Limb (tissue), 2 donors: ENCODE measurements at regions not wholly inside any gene's neighbourhood (a gene's known extent, or its start where the extent isn't known, plus 50 kb on each side); places are given as distances from the start of the nearest gene placed in this dataset.

ENCODE experiments used
- DNase-seq, 2 donors: peaks; one replicate each; pipeline ENCODE4 v3.0.0-alpha.2; 2016; ENCODE audit errors: extremely low spot score in 2 of 2

DNA sequence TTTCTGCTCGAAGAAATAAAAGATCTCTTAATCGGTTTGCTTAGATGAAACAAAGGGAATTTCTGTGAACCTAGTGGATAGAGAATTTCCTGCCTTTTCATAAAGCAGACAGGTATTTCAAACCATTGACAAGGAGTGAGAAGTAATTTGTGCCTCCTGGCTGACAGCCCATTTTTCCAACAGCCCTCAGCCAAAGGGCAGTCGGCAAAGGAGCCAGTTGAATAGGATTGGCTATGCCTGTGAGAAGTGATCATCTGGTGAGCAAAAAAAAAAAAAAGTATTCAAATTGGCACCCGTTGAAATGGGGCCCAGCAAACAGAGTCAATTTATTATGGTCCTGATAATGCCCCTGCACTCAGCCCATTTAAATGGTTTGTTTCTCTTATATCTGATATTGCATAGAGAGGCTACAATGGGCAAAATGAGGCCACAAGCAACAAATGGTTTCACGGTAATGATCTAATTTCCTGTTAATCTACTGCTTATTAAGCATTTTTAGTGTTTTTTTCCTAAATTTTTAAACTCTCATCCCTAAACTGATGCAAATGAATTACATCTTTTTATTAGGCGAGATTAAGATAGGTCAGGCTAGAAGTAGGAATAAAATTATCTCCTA is 477.5 kb downstream of the NUF2 start:
- no peak for DNase-seq

DNA sequence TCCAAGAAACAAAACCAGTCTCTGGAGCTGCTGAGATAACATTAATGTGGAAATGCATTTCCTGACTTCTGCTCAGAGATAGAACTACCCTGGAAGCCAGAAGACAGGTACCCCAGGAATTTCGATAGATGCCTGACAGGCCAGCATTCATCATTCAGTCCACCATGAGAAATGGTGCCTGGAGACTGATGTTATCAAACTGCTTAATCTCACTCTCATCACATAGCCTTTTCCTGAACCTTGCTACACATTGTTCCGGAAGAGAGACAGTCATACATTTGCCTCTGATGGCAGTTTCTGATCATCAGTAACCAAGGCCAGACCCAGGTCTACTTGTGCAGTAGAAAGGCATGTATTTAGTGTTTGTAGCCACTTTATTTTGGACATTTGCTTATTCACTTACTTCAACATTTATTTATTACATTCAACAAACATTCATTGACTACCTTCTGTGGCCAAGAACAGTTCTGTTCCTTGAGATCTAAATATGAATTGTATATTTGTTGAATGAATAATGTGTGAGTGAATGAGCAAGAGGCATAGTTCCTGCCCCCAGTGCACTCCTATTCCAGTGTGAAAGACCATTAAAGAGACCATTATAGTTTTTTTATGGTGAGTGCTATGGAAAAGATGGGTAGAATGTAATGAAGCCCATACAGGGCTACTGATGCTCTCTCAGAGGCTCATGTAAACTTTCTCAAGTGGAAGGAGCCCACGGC is 485.7 kb downstream of the NUF2 start:
- DNase-seq: no peak

- no peak for DNase-seq
Observed at GRCh38 chr1:163813251-163813650, 491.5 kb downstream of the NUF2 start.

DNA sequence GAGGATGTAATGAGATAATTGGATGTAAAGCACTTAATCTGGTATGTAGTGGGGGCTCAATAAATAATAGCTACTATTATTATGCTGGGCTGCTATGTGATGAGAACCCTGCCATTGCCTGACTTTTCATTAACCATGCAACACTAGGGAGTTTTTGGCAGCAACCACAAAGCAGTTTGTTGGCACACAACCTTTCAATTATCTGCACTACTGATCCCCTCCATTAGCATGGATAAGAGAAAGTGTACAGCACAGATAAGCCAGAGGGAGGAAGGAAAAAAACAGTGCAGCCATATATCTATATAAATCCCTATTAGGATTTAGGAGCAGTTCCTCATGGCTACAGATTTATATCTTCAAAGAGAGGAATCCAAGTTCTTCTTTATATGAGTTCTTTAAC is 498.5 kb downstream of the NUF2 start:
- DNase-seq: no peak

GRCh38 chr1:163820766-163821165 is 499.0 kb downstream of the NUF2 start:
- no peak for DNase-seq

- no peak for DNase-seq
Observed at GRCh38 chr1:163821679-163822078, 499.9 kb downstream of the NUF2 start.

DNA sequence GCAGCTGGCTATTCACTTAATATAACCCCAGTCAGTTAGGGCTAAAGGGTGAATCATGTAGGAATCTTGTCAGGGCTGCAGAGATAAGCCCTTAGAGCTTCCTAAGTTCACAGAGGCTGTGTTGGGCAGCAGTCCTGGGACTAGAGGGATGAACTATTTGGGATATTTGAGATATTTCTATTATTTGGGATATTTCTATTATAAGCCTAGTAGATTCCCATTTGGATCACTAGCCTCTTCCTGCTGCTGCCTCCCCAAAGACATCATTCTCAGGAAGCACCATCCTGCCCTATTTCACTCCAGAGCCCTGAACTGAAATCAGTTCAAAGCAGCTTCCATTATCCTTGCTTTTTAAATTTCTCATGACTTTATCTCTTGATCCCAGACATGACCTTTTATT is 501.3 kb downstream of the NUF2 start:
- DNase-seq: no peak

DNA sequence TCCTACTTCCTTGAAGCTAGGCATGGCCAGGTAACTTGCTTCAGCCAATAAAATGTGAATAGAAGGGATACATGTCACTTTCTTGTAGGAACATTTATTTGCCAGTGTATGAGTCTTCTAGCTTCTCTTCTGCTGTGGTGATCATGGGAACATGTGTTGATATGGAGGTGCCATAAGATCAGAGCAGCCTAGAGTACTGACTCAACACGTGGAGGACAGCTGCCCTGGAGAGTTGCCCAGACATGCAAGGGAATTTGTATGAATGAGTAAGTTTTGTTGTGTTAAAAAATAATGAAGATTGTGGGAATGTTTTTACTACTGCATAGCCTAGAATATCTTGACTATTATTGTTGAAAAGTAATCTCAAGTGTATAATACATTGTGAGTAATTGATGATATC is 502.3 kb downstream of the NUF2 start:
- no peak for DNase-seq

DNA sequence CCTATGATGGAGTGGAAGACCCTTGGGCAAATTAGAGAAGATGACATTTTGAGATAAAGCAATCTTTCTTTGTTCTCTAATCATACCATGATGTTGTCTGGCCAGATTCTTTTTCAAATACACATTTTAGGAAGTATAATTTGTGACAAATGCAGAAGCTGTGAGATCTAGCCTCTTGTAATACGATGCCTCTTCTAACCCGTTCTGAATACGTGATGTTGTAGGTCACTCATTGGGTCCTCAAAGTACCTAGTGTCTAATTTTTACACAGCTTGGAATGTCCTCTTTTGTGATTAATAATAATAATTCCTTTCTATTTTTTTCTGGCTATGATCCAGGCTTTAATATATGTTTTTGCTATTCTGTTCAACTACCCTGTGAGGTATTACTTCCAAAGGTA is 502.7 kb downstream of the NUF2 start:
- DNase-seq: no peak

DNA sequence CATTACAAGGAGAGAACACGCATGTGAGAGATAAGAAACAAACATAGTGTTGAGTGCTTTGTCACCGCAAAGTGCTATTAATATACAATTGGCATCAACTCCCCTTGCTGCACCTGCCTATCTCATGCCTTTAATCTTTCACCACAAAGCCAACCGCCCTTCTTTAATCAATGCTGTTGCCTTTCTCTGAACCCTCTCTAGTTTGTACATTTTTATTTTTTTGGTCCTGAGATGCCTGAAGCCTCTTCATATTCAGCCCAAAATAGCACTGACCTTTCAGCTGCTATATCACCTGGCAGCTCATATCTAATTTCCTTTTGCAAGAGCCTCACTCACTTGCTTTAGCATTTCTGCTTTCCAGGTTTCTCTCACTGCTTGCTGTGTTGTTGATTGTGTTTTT is 504.7 kb downstream of the NUF2 start:
- DNase-seq: no peak

DNA sequence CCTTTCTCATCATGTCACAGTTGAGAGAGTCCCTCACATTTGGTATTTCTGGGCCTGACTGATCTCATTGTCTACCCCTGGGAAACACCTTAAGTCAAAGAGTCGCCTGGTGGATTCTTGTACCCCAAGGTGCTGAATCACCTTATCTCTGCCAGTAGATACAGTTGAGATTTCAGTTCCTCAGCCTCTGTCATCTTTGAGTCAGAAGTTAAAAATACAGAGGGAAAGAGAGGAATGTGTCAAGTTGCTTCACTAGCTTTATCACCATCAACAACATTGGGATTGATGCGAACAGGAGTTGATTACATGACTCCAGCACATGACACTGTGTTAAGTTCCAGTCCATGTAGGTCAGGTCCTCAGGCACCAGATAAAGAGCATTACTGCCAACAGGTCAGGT is 513.0 kb downstream of the NUF2 start:
- no peak for DNase-seq

GRCh38 chr1:163836481-163836880 is 514.7 kb downstream of the NUF2 start:
- no peak for DNase-seq

DNA sequence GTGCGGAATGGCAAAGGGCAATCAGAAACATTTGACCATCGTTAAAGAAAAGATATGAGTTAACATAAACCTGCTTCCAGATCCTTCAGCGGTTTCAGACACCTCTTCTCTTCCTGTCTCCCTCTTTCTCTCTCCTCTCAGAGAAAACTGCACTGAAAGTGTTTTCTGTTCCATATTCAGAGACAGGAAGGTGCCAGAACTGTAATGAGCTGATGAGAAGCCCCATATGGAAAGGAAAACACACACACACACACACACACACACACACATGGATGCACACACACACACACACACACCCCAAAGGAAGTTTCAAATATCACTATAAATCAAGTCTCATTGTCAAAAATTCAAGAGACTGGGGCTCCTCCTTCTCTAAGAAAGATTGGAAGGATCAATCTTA is 515.5 kb downstream of the NUF2 start:
- no peak for DNase-seq

DNA sequence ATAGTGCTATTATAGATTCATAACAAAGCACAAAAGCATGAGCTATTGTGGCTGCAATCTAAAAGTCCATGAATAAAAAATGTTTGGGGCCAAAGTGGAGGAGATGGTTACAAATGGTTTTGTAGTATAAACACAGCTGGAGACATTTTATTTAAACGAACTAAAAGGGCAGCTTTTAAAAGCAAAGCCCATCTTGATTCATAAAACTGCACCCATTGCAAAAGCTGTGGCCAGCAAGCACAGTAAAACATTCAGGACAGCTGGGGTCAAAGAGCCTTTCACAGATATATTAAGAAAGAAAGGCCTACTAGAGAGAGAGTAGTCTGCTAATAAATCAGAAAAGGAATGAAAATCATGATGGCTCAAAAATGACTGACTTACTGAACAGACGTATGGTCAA is 520.8 kb downstream of the NUF2 start:
- no peak for DNase-seq

- no peak for DNase-seq
Observed at GRCh38 chr1:163844459-163844858, 522.7 kb downstream of the NUF2 start.

GRCh38 chr1:163845279-163845678 is 523.5 kb downstream of the NUF2 start:
- DNase-seq: no peak

- no peak for DNase-seq
Observed at GRCh38 chr1:163863731-163864130, 542.0 kb downstream of the NUF2 start.

- DNase-seq: no peak
Observed at GRCh38 chr1:163864207-163864606, 542.5 kb downstream of the NUF2 start.

GRCh38 chr1:163866564-163866963 is 544.8 kb downstream of the NUF2 start:
- no peak for DNase-seq

DNA sequence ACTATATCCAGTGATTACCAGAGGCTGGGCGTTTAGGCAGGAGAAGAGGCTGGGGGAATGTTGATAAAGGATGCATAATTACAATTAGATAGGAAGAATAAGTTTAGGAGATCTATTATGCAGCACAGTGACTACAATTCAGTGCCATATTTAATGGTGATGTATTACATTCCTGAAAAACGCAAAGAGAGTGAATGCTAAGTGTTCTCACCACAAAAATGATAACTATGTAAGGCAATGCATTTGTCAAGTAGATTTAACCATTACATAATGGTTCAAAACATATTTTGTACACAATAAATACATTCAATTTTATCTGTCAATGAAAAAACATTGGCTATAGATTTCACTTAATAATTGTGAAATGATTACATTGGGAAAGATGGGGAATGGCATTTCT is 548.9 kb downstream of the NUF2 start:
- DNase-seq: no peak

DNA sequence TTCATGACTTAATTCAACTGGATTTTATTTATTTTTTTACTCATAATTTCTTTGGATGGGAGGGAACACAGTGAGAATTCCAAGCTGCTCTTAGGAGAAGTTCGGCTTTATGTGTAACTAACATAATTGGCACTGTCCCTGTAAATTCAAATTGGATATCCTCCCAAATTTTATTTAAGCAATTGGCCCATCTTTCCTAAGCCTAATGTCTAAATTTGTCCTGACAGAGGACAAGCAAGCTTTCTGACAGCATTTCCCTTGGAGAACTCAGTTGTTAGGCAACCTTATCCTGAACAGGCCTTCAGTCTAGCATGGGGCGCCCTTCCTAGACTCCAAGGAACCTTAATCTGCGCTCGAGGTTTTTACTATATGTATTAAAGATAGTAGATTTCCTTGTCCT is 550.3 kb downstream of the NUF2 start:
- no peak for DNase-seq

- DNase-seq: no peak
Observed at GRCh38 chr1:163874070-163874469, 552.3 kb downstream of the NUF2 start.

DNA sequence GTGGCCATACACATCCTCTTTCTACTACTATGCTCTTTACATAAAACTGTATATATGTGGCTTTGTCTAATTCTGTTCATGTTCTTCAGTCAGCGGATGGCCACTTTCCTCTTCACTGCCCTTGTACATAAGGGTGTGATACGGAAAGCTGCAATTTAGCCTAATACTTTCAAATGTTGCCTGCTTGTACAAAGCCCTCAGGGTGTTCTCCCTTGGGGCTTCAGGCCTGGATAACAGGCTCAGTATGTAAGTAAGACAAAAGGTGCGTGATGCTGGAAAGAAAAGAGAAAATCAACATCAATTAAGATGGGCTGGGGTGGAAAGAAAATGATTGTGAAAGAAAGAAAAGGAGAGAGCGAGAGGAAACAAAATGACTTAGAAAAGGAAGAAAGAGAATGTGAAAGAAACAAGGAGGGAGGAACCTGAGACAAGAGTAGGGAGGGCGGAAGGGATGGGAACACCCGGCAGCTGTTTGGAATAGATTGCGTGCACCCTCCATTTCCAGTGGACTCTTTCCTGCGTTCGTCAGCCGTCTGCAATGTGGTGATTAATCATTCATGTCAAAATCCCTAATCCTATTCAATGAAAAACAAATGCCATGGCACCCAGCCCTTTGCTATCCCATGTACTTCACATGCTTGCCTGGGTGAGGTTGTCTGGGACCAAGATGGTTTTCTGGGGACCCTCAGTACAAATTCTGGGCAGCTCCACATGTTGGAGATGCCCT is 553.6 kb downstream of the NUF2 start:
- DNase-seq: peak; percentile 17 to 33
